Spinal cord (tissue), 9 donors: ENCODE measurements at regions not wholly inside any gene's neighbourhood (a gene's known extent, or its start where the extent isn't known, plus 50 kb on each side); places are given as distances from the start of the nearest gene placed in this dataset.
A peak's percentile ranks its signal among the peaks of the same experiment; 100 is the strongest.

Source experiments
- DNase-seq, 6 donors: peaks; one replicate each; pipeline versions ENCODE4 v3.0.0 to v3.0.0-alpha.2; 2013 to 2015; ENCODE audit warnings: low spot score in 6 of 6, low read depth in 4 of 6
- H3K27ac ChIP-seq: one replicate; pipeline ENCODE4 v1.5.1; 2013; ENCODE audit warnings: low read depth, low read length, control low read depth
- H3K27me3 ChIP-seq: one replicate; pipeline ENCODE4 v1.6.1; 2013; ENCODE audit warnings: low read length; ENCODE audit not compliant: control insufficient read depth, insufficient read depth
- H3K36me3 ChIP-seq: one replicate; pipeline ENCODE4 v1.6.1; 2013; ENCODE audit warnings: low read length; ENCODE audit not compliant: control insufficient read depth, insufficient read depth
- H3K4me1 ChIP-seq: one replicate; pipeline ENCODE4 v1.6.1; 2013; ENCODE audit warnings: low read length; ENCODE audit not compliant: control insufficient read depth, insufficient read depth
- H3K4me3 ChIP-seq: one replicate; pipeline ENCODE4 v1.5.1; 2013; ENCODE audit warnings: low read depth, low read length, control low read depth
- H3K9me3 ChIP-seq: one replicate; pipeline ENCODE4 v1.6.1; 2013; ENCODE audit warnings: low read length; ENCODE audit not compliant: control insufficient read depth, insufficient read depth
- WGBS: methylation state at CpG from one replicate; pipeline ENCODE4 v1.1.5; 2013; ENCODE audit warnings: missing lambda C conversion rate; ENCODE audit not compliant: insufficient coverage; 5-methylcytosine and 5-hydroxymethylcytosine counted together
- donor health status: healthy.

DNA sequence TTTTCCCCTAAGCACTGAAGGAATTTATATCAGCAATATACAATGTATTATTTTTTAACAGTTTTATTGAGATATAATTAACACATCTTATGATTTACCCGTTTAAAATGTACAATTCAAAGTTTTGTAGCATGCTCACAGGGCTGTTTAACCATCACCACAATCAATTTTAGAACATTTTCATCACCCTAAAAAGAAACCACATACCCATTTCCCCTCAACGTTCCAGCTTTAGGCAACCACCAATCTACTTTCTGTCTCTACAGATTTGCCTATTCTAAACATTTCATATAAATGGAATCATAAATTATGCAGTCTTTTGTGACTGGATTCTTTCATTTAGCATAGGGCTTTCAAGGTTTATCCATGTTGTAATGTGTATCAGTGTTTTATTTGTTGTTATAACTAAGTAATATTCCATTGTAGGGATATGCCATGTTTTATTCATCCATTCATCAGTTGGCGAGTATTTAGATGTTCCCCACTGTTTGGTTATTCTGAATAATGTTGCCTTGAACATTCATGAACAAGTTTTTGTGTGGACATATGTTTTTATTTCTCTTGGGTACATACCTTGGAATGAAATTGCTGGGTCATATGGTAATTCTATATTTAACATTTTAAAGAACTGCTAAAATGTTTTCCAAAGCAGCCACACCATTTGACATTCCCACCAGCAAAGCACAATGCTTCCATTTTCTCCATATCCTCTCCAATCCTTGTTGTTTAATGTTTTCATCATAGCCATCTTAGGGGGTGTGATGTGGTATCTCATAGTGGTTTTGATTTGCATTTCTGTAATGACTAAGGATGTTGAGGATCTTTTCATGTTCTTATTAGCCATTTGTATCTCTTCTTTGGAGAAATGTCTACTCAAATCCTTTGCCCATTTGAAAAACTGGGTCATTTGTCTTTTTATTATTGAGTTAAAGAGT, 188.5 kb downstream of the TM2D1 start:
- DNase-seq: no peak
- Histone ChIP-seq H3K9me3 (no peaks in the 10 kb centered on the region), H3K27ac (no peak overlapping the region), H3K36me3 (no peaks in the 10 kb centered on the region), H3K4me1 (no peaks in the 10 kb centered on the region), H3K4me3 (no peak overlapping the region), H3K27me3 (no peaks in the 10 kb centered on the region)
- 100% methylated on average over 1 of the region's 3 CpGs for WGBS

DNA sequence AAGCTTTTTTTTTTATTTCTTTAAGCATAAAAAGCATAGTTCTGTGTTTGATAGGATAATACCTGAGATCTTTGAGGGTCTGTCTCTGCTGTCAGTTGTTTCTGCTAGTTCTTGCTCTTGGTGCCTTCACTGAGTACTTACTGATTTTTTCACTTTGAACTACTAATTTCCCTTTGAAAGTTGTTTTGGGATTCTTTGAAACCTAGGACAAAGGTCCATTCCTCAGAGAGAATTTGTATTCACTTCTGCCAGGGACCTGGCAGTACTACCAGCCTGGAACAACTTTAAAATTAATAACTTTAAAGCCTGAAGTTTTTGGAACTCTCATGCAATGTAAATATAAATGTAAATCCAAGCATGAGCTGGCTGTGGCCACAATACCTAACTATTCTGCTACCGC, 190.1 kb downstream of the TM2D1 start:
- Histone ChIP-seq H3K27me3 (no peaks in the 10 kb centered on the region), H3K27ac (no peak overlapping the region), H3K9me3 (no peaks in the 10 kb centered on the region), H3K4me1 (no peaks in the 10 kb centered on the region), H3K4me3 (no peak overlapping the region), H3K36me3 (no peaks in the 10 kb centered on the region)
- WGBS: no CpG with 5 or more reads among the region's 1 CpG
- DNase-seq: no peak

DNA sequence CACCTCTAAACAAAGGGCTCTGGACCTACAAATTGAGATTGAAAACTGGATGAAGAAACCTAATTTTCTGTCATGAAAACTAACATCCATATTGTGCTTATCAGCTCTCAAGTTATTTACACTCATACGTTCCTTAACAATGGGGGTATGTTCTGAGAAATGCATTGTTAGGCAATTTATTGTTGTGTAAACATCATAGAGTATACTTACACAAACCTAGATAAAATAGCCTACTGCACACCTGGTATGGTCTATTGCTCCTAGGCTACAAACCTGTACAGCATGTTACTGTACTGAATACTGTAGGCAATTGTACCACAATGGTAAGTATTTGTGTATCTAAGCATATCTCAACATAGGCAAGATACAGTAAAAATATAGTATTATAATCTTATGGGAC, 191.4 kb downstream of the TM2D1 start:
- Histone ChIP-seq H3K4me1 (no peaks in the 10 kb centered on the region), H3K4me3 (no peak overlapping the region), H3K27me3 (no peaks in the 10 kb centered on the region), H3K27ac (no peak overlapping the region), H3K9me3 (no peaks in the 10 kb centered on the region), H3K36me3 (no peaks in the 10 kb centered on the region)
- WGBS: no CpG with 5 or more reads among the region's 1 CpG
- DNase-seq: no peak

DNA sequence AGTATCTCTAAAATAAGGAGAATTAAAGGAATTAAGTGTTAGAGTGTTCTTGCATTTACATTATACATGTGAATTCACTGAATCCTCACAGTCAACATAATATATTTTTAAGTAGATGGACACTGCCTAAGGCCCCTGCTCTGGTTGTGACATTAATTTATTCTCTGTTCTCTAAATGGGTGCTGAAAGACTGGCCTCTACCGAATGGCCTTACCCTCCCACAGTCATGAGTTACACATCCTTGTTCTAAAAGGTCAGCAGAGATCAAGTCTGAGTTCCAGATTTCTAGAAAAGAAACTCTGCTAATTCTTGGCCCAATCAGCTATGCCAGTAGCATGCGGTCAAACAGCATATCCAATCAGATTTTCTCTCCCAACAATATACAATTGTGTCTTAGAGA, 193.2 kb downstream of the TM2D1 start:
- DNase-seq: no peak
- Histone ChIP-seq H3K4me3 (no peak overlapping the region), H3K27ac (no peak overlapping the region), H3K4me1 (no peaks in the 10 kb centered on the region), H3K27me3 (no peaks in the 10 kb centered on the region), H3K9me3 (no peaks in the 10 kb centered on the region), H3K36me3 (no peaks in the 10 kb centered on the region)
- WGBS: no CpG with 5 or more reads among the region's 2 CpGs

DNA sequence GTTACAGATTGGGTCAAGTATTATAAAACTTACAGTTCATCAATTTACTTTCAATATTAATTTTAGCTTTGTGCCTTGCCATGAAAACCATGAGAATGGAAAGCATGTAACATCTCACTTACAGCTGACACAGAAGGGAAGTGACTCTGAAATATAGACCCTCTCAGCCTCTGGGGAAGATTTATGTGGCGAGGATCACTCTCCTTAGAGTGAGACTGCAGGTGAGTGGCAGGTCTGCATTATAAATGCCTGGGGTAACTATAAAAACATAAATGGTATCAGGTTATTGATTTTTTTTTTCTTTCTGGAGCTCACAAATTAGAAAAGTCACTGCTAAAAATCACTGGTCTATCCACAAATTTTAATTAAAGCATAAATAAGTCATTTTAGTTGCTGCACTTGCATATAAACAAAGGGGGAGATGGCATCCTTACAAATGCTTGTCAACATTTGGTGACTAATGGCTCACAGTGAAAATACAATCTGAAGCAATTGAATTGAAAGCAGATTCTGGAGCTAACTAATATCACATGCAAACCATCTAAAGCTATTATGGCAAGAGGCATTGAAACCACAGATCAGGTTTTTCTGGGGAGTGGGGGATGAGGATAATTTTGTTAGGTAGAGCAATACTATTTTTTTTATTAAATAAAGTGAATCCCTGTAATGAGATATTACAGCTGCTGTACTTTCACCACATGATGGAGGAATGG, 200.9 kb downstream of the TM2D1 start:
- WGBS: no CpG with 5 or more reads among the region's 1 CpG
- H3K27me3 ChIP-seq: no peaks in the 10 kb centered on the region
- no peaks in the 10 kb centered on the region for H3K4me1 ChIP-seq
- DNase-seq: peak in 2 of 6 donors; percentile 20 to 70
- H3K4me3 ChIP-seq: no peak overlapping the region
- H3K27ac ChIP-seq: no peak overlapping the region
- H3K9me3 ChIP-seq: no peaks in the 10 kb centered on the region
- no peaks in the 10 kb centered on the region for H3K36me3 ChIP-seq

DNA sequence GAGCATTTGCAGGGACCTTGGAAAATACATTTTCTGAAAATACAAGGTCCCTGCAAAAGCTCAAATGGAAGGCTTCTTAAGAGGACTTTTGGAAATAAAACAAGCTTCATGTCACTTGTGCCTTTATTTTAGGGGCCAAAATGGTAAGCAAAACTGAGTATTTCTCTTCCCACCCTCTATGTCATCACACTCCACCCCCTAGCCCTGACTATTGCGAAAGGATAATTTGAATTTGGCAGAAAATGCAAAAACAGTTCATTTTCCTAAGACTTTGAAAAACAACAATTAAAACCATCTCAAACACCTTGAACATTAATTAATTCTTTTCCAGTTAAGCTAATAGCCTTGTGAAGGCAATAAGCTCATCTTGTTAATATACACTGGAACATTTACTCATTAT, 201.7 kb downstream of the TM2D1 start:
- 100% methylated on average over 1 of the region's 1 CpG for WGBS
- Histone ChIP-seq H3K4me3 (no peak overlapping the region), H3K36me3 (no peaks in the 10 kb centered on the region), H3K27me3 (no peaks in the 10 kb centered on the region), H3K9me3 (no peaks in the 10 kb centered on the region), H3K27ac (no peak overlapping the region), H3K4me1 (no peaks in the 10 kb centered on the region)
- DNase-seq: no peak

DNA sequence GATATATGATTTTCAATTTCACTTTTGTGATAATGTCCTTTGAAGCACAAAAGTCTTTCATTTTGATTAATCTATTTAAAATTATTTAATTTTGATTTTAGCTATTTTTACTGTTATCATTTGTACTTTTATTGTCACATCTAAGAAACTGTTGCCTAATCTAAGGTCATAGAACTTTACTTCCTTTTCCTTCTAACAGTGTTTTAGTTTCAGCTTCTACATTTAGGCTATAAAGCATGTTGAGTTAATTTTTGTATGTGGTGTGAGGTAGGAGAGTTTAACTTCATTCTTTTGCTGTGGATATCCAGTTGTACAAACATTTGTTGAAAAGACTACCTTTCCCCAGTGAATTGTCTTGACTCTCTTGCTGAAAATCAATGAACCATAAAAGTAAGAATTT, 204.5 kb downstream of the TM2D1 start:
- no peak overlapping the region for H3K4me3 ChIP-seq
- H3K27ac ChIP-seq: no peak overlapping the region
- H3K4me1 ChIP-seq: no peaks in the 10 kb centered on the region
- H3K36me3 ChIP-seq: no peaks in the 10 kb centered on the region
- no peaks in the 10 kb centered on the region for H3K9me3 ChIP-seq
- no peak for DNase-seq
- no peaks in the 10 kb centered on the region for H3K27me3 ChIP-seq

DNA sequence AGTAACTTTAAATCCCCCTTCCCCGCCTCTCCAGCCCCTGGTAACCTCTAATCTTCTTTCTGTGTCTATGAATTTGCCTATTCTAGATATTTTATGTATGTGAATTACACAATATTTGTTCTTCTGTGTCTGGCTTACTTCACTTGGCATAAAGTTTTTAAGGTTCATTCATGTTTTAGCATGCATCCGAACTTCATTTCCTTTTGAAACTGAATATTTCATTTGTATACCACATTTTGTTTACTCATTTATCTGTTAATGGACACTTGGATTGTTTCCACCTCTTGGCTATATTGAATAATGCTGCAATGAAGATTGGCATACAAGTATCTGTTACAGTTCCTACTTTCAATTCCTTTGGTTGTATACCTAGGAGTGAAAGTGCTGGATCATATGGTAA, 205.3 kb downstream of the TM2D1 start:
- no peaks in the 10 kb centered on the region for H3K27me3 ChIP-seq
- no peaks in the 10 kb centered on the region for H3K4me1 ChIP-seq
- WGBS: no CpG with 5 or more reads among the region's 2 CpGs
- no peaks in the 10 kb centered on the region for H3K9me3 ChIP-seq
- no peak overlapping the region for H3K4me3 ChIP-seq
- no peak for DNase-seq
- no peaks in the 10 kb centered on the region for H3K36me3 ChIP-seq
- no peak overlapping the region for H3K27ac ChIP-seq

DNA sequence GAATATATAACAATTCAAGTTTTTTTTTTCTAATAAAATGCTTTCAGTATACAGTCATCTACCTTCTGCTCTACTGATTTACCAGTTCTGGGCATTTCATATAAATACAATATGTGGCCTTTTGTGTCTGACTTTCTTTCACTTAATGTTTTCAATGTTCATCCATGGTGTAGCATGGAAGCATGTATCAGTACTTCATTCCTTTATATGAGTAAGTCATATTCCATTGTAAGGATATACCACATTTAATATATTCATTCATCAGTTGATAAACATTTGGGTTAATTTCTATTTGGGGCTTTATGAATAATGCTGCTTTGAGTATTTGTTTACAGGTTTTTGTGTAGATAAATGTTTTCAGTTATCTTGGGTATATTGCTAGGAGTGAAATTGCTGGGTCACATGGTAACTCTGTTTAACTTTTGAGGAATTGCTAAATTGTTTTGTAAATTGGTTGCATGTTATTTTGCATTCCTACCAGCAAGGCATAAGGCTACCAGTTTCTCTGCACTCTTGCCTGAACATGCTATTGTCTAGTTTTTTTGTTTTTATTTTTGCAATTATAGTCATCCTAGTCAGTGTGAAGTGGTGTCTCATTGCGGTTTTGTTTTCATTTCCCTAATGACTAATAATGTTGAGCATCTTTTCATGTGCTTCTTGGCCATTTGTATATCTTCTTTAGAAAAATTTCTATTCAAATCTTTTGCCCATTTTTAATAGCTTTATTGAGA, 206.1 kb downstream of the TM2D1 start:
- Histone ChIP-seq H3K4me1 (no peaks in the 10 kb centered on the region), H3K27me3 (no peaks in the 10 kb centered on the region), H3K4me3 (no peak overlapping the region), H3K27ac (no peak overlapping the region), H3K36me3 (no peaks in the 10 kb centered on the region), H3K9me3 (no peaks in the 10 kb centered on the region)
- WGBS: no CpG with 5 or more reads among the region's 1 CpG
- DNase-seq: no peak
